Thoracic aorta (tissue), 2 donors: ENCODE measurements at regions not wholly inside any gene's neighbourhood (a gene's known extent, or its start where the extent isn't known, plus 50 kb on each side); places are given as distances from the start of the nearest gene placed in this dataset.
A peak's percentile ranks its signal among the peaks of the same experiment; 100 is the strongest.

Experiments
- ATAC-seq: fragments of 150-250 bp; one replicate; pipeline ENCODE4 v1.8.0; 2017; ENCODE audit warnings: low read depth; ENCODE audit not compliant: insufficient number of reproducible peaks, low FRiP score
- DNase-seq: peaks from one replicate; pipeline ENCODE4 v3.0.0-alpha.2; 2020; ENCODE audit warnings: low spot score
- H3K27ac ChIP-seq, 2 donors: fragments of 200-600 bp; sonication (generic); 1 replicate in 1 of 2; 2 replicates in 1 of 2; pipeline ENCODE4 v1.5.1; 2016; ENCODE audit warnings: mild to moderate bottlenecking in 2 of 2, moderate library complexity in 2 of 2
- H3K27me3 ChIP-seq: fragments of 200-600 bp; sonication (generic); replicated peaks from 2 replicates; pipeline ENCODE4 v1.6.0; 2016; ENCODE audit warnings: mild to moderate bottlenecking; ENCODE audit not compliant: insufficient read depth
- H3K36me3 ChIP-seq: fragments of 200-600 bp; sonication (generic); one replicate; pipeline ENCODE4 v1.5.1; 2016
- H3K4me1 ChIP-seq, 2 donors: fragments of 200-600 bp; sonication (generic); 1 replicate in 1 of 2; 2 replicates in 1 of 2; pipeline versions ENCODE4 v1.5.1 to v1.6.0; 2016; ENCODE audit warnings: low read depth in 2 of 2, mild to moderate bottlenecking in 1 of 2; ENCODE audit not compliant: control insufficient read depth in 1 of 2
- H3K4me3 ChIP-seq: fragments of 200-600 bp; sonication (generic); 2 replicates; pipeline ENCODE4 v1.5.1; 2016; ENCODE audit warnings: mild to moderate bottlenecking
- H3K9me3 ChIP-seq: fragments of 200-600 bp; sonication (generic); 2 replicates; pipeline ENCODE4 v1.5.1; 2016
- TF ChIP-seq, protein P1 (sequence below): fragments of 200-600 bp; sonication (generic); IDR thresholded peaks from one replicate; pipeline ENCODE4 v1.5.1; 2019; ENCODE audit warnings: antibody characterized with exemption

DNA sequence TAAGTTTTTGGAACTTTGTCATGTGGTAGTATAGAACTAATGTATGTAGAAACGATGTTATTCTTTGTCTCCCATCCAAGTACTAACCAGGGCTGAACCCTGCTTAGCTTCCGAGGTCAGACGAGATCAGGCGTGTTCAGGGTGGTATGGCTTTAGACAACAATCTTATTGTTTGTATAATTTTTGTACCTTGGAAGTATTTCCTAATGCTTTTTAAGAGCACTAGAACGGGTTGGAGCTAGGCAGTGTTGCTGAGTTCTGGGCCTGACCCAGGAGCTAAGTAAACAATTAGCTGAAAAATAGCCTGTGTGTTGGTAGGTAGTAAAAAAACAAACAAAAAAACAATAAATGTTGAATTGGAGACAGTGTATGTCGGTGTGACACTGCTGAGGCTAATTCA, 244.3 kb downstream of the EMP1 start:
- Histone ChIP-seq H3K36me3 (no peaks in the 10 kb centered on the region), H3K4me1 (peaks cover 0 to 11% of the 10 kb centered on the region in 2 donors), H3K9me3 (no peaks in the 10 kb centered on the region), H3K4me3 (no peak overlapping the region), H3K27ac (no peak overlapping the region), H3K27me3 (no peaks in the 10 kb centered on the region)
- ATAC-seq (no peak), DNase-seq (no peak)
- TF ChIP-seq, protein P1, sequence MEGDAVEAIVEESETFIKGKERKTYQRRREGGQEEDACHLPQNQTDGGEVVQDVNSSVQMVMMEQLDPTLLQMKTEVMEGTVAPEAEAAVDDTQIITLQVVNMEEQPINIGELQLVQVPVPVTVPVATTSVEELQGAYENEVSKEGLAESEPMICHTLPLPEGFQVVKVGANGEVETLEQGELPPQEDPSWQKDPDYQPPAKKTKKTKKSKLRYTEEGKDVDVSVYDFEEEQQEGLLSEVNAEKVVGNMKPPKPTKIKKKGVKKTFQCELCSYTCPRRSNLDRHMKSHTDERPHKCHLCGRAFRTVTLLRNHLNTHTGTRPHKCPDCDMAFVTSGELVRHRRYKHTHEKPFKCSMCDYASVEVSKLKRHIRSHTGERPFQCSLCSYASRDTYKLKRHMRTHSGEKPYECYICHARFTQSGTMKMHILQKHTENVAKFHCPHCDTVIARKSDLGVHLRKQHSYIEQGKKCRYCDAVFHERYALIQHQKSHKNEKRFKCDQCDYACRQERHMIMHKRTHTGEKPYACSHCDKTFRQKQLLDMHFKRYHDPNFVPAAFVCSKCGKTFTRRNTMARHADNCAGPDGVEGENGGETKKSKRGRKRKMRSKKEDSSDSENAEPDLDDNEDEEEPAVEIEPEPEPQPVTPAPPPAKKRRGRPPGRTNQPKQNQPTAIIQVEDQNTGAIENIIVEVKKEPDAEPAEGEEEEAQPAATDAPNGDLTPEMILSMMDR: no peak

DNA sequence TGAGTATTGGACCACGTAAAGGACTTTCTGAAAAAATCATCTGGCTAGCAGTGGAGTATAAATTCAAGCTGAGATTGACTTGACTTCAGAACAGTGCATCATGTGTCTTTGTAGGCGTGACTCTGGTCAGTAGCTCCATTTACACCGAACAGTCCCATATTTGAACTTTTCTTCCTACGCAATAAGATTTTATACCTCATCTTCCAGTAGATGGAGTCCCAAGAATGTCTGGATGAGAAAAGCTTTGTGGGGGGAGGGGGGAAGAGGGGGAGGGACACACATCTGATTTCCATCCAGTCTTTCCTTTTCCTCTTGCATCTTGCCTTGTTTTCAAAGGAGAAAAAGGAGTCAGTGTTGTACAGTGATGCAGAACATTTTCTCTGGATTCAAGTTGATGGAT, 241.0 kb downstream of the EMP1 start:
- peaks cover 0 to 11% of the 10 kb centered on the region in 2 donors for H3K4me1 ChIP-seq
- H3K36me3 ChIP-seq: no peaks in the 10 kb centered on the region
- TF ChIP-seq, protein P1: no peak
- no peak for ATAC-seq
- H3K4me3 ChIP-seq: no peak overlapping the region
- no peaks in the 10 kb centered on the region for H3K27me3 ChIP-seq
- H3K27ac ChIP-seq: no peak overlapping the region
- H3K9me3 ChIP-seq: no peaks in the 10 kb centered on the region
- no peak for DNase-seq

DNA sequence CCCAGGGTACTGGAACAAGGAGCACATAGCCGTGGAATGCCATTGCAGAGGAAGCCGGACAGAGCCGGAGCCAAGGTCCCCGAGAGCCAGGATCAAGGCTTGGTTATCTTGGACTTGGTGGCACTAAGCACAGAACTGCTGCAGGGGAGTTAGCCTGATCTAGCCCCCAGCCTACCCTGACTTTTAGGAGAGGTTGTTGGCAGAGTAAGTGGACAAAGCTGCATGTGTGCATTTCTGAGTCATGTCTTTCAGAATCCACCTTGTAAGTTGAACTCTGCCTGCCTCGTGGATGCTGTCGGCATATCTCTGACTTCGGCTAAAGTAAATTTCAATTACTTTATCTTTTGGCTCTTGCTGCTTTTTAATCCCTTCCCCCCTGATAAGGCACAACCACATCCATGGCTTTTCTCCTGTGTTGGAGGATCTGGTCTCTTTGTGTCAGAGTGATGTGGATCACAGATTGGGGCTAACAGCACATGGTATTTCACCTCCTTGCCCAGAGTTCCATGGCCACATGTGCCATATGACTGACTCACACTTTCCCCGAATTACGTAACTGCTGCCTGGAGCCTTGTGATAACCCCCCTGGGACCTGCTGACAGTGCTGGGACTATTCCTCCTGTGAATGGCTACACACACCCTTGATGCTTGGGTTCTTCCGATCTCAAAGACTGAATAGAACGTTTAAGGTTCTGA, 240.3 kb downstream of the EMP1 start:
- no peak overlapping the region for H3K4me3 ChIP-seq
- peak; percentile 39 for ATAC-seq
- H3K27me3 ChIP-seq: no peaks in the 10 kb centered on the region
- DNase-seq: peak; percentile 6
- peaks cover 0 to 11% of the 10 kb centered on the region in 2 donors for H3K4me1 ChIP-seq
- H3K27ac ChIP-seq: no peak overlapping the region
- H3K9me3 ChIP-seq: no peaks in the 10 kb centered on the region
- H3K36me3 ChIP-seq: no peaks in the 10 kb centered on the region
- TF ChIP-seq, protein P1: no peak

DNA sequence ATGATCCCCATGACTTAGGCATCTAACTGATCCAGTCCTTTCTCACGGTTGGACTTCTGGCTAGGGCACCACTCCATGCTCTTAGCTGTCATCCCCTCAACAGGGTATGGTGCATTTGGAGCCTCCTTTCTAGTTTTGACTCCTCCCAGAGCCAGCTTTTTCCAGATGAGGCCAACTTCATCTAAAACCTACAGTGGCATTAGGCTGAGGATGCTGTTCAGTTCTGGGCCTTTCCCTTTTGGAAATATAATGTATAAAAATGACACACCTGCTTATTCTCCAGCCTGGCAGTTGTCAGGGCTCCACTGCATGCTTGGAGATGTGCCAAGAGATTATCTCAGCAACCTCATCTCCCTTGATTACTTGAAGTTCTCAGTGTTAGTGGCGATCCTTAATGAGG, 239.7 kb downstream of the EMP1 start:
- Histone ChIP-seq H3K4me1 (peaks cover 0 to 11% of the 10 kb centered on the region in 2 donors), H3K27me3 (no peaks in the 10 kb centered on the region), H3K4me3 (no peak overlapping the region), H3K9me3 (no peaks in the 10 kb centered on the region), H3K27ac (no peak overlapping the region), H3K36me3 (no peaks in the 10 kb centered on the region)
- no peak for DNase-seq
- ATAC-seq: no peak
- TF ChIP-seq, protein P1: no peak

DNA sequence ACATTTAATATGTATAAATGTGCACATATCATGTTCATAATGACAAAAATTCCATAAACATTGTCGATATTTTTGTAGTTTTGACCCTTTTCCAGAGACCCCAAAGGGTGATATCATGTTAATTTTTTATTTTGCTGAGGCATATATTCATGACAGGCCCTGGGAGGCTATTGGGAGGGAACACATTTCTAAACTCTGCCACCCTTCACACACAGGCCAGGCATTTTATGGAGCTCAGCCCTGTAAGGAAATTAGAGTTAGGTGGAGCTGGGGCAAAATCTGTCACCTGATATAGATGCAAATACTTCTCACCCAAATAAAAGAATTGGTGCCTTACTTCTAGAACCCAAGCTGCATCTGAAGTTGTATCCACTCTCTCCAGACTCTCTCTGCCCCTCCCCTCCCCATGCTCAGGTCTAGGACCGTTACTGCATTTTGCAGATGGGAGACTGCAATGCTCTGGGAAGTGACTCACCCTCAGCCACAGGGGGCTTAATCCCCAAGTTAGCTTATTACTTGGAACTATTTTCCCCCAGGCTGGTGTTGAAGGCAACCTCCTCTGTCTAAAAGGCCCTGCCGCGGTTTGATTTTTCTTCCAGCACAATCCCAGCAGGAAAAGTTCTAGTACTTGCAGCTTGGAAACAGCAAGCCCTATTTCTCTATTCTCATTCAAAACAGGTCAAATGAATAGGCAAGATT, 238.9 kb downstream of the EMP1 start:
- Histone ChIP-seq H3K27ac (no peak overlapping the region), H3K9me3 (no peaks in the 10 kb centered on the region), H3K4me1 (peaks cover 0 to 11% of the 10 kb centered on the region in 2 donors), H3K36me3 (no peaks in the 10 kb centered on the region), H3K4me3 (no peak overlapping the region), H3K27me3 (no peaks in the 10 kb centered on the region)
- TF ChIP-seq, protein P1: no peak
- no peak for DNase-seq
- ATAC-seq: no peak
